GM12891 (cell line): ENCODE measurements at regions not wholly inside any gene's neighbourhood (a gene's known extent, or its start where the extent isn't known, plus 50 kb on each side); places are given as distances from the start of the nearest gene placed in this dataset.

Source experiments
- POLR2A ChIP-seq: IDR thresholded peaks from 2 replicates; pipeline ENCODE4 v1.6.1; 2011; ENCODE audit warnings: low read depth, low read length, control low read depth
- POU2F2 ChIP-seq: IDR thresholded peaks from 2 replicates; pipeline ENCODE4 v1.6.1; 2011; ENCODE audit warnings: low read depth, mild to moderate bottlenecking, control low read depth, low read length, moderate library complexity
- SPI1 ChIP-seq: IDR thresholded peaks from 2 replicates; pipeline ENCODE4 v1.6.1; 2011; ENCODE audit warnings: low read depth, low read length, control low read depth
- TAF1 ChIP-seq: IDR thresholded peaks from 2 replicates; pipeline ENCODE4 v1.6.1; 2011; ENCODE audit warnings: low read depth, low read length, control low read depth

DNA sequence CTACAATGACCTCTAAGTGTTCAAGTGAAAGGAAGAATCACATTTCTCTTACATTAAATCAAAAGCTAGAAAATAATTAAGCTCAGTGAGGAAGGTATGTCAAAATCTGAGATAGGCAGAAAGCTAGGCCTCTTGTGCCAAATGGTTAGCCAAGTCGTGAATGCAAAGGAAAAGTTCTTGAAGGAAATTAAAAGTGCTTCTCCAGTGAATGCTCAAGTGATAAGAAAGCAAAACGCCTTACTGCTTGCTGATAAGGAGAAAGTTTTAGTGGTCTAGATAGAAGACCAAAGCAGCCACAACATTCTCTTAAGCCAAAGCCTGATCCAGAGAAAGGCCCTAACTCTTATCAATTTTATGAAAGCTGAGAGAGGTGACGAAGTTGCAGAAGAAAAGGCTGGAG is 932.3 kb upstream of the ACVR2A start:
- no peak for TF ChIP-seq POLR2A
- no peak for TF ChIP-seq POU2F2
- no peak for TF ChIP-seq TAF1
- no peak for TF ChIP-seq SPI1
